ENCODE measurements at regions not wholly inside any gene's neighbourhood (a gene's known extent, or its start where the extent isn't known, plus 50 kb on each side); places are given as distances from the start of the nearest gene placed in this dataset.
"Not testable (repeated sequence)": the region's sequence is repeated elsewhere in the genome, so short reads cannot be mapped to it uniquely, and the experiment has no call there.

GRCh38 chr16:29062235-29062634 is 77.4 kb downstream of the LAT start:
- TF ChIP-seq, protein P1, sequence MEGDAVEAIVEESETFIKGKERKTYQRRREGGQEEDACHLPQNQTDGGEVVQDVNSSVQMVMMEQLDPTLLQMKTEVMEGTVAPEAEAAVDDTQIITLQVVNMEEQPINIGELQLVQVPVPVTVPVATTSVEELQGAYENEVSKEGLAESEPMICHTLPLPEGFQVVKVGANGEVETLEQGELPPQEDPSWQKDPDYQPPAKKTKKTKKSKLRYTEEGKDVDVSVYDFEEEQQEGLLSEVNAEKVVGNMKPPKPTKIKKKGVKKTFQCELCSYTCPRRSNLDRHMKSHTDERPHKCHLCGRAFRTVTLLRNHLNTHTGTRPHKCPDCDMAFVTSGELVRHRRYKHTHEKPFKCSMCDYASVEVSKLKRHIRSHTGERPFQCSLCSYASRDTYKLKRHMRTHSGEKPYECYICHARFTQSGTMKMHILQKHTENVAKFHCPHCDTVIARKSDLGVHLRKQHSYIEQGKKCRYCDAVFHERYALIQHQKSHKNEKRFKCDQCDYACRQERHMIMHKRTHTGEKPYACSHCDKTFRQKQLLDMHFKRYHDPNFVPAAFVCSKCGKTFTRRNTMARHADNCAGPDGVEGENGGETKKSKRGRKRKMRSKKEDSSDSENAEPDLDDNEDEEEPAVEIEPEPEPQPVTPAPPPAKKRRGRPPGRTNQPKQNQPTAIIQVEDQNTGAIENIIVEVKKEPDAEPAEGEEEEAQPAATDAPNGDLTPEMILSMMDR (IDR thresholded peaks at IDR 0.05) = not testable (repeated sequence)
- TF ChIP-seq EP300, POLR2AphosphoS5 (IDR thresholded peaks at IDR 0.05): not testable (repeated sequence)
